NB4 (cell line): ENCODE measurements at regions not wholly inside any gene's neighbourhood (a gene's known extent, or its start where the extent isn't known, plus 50 kb on each side); places are given as distances from the start of the nearest gene placed in this dataset.

ENCODE experiments used
- DNase-seq: peaks from one replicate; pipeline ENCODE4 v3.0.0; 2010; ENCODE audit warnings: low read depth
- H3K4me3 ChIP-seq: one replicate; pipeline ENCODE4 v1.5.1; 2011; ENCODE audit warnings: mild to moderate bottlenecking, low read depth, low read length, moderate library complexity
- MYC ChIP-seq: IDR thresholded peaks from 2 replicates; pipeline ENCODE4 v1.6.1; 2011; ENCODE audit warnings: low read depth, low read length
- POLR2A ChIP-seq: IDR thresholded peaks from 2 replicates; pipeline ENCODE4 v1.6.1; 2011; ENCODE audit warnings: mild to moderate bottlenecking; ENCODE audit not compliant: insufficient read length; ENCODE audit errors: extremely low read depth
- TF ChIP-seq, protein P1 (sequence below): IDR thresholded peaks from one replicate; pipeline ENCODE4 v1.5.1; 2012; ENCODE audit warnings: low read depth, low read length
- TF ChIP-seq, protein P2 (sequence below): IDR thresholded peaks from 2 replicates; pipeline ENCODE4 v1.6.1; 2011; ENCODE audit warnings: low read depth, low read length

DNA sequence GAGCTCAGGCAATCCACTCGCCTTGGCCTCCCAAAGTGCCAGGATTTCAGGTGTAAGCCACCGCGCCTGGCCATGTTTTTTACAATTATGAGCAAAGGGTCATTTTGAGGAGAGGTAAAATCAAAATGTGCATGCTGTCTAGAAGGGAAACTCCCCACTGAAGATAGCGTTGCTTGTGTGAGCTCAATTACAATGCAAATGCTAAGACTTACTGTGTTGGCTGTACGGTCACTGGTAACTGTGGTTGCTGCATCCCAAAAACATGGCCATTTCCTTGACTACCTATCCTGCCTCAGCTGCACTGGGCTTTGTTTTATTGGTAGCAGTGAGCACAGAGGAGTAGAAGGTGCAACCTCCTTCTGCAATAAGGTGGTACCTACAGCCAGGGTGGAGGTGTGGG, 77.4 kb upstream of the SPATA31E1 start:
- H3K4me3 ChIP-seq = no peak overlapping the region
- TF ChIP-seq, protein P1, sequence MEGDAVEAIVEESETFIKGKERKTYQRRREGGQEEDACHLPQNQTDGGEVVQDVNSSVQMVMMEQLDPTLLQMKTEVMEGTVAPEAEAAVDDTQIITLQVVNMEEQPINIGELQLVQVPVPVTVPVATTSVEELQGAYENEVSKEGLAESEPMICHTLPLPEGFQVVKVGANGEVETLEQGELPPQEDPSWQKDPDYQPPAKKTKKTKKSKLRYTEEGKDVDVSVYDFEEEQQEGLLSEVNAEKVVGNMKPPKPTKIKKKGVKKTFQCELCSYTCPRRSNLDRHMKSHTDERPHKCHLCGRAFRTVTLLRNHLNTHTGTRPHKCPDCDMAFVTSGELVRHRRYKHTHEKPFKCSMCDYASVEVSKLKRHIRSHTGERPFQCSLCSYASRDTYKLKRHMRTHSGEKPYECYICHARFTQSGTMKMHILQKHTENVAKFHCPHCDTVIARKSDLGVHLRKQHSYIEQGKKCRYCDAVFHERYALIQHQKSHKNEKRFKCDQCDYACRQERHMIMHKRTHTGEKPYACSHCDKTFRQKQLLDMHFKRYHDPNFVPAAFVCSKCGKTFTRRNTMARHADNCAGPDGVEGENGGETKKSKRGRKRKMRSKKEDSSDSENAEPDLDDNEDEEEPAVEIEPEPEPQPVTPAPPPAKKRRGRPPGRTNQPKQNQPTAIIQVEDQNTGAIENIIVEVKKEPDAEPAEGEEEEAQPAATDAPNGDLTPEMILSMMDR = no peak
- no peak for TF ChIP-seq POLR2A
- no peak for TF ChIP-seq MYC
- TF ChIP-seq, protein P2, sequence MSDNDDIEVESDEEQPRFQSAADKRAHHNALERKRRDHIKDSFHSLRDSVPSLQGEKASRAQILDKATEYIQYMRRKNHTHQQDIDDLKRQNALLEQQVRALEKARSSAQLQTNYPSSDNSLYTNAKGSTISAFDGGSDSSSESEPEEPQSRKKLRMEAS = no peak
- DNase-seq = no peak

DNA sequence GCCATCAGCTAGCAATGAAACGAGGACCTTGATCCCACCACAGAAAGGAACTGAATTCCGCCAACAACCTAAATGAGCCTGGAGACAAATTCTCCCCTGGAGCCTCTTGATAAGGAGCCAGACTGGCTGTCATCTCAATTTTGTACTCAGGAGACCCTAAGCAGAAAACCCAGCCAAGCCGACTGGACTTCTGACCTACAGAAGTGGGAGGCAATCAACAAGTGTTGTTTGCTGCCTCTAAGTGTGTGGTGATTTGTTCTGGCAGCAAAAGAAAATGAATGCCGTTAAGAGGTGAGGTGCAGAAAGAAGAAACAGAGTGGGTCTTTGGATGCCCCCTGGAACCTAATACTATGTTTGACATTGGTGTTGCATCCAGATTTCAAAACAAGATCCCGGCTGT, 72.7 kb upstream of the SPATA31E1 start:
- TF ChIP-seq, protein P1 = no peak
- TF ChIP-seq POLR2A (no peak), MYC (no peak)
- DNase-seq = no peak

DNA sequence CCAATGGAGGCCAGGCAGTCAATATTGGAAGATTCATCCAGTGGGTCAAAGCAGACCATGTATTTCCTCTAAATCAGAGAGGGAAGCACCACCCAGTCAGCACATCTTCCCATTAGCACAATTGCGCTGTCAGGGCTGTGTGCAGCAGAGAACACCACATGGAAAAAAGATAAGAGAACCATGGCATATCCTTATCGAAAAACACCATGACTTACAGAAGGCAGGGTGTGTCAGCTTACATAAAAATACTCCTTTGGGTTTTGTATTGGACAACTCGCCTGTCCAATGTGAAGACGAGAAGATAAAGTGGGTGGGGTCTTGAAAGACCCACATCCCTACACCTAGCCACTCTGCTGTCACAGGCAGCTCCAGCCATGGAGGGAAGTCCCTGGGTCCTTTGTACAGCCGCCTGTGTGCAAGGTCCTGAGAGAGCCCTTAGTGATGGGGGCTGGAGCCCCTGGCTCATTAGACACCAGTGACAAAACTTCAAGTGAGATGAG, 71.9 kb upstream of the SPATA31E1 start:
- no peak for DNase-seq
- H3K4me3 ChIP-seq = no peak overlapping the region
- TF ChIP-seq MYC (no peak), POLR2A (no peak)
- TF ChIP-seq, protein P2 = no peak
- TF ChIP-seq, protein P1 = no peak

More for the DNA sequence above, 72.7 kb upstream of the SPATA31E1 start:
- H3K4me3 ChIP-seq = no peak overlapping the region

- no peak for TF ChIP-seq POLR2A
- TF ChIP-seq, protein P2 = no peak
- TF ChIP-seq, protein P1 = peak; percentile 97
- DNase-seq = peak; percentile 35
- no peak overlapping the region for H3K4me3 ChIP-seq
These were observed 70.1 kb upstream of the SPATA31E1 start for GRCh38 chr9:87812375-87813118.

- H3K4me3 ChIP-seq = no peak overlapping the region
- no peak for TF ChIP-seq POLR2A
- TF ChIP-seq, protein P2 = no peak
- TF ChIP-seq, protein P1 = no peak
- TF ChIP-seq MYC = no peak
- no peak for DNase-seq
These were observed 69.6 kb upstream of the SPATA31E1 start for GRCh38 chr9:87813119-87813463.

GRCh38 chr9:87816036-87816435, 66.6 kb upstream of the SPATA31E1 start:
- H3K4me3 ChIP-seq = no peak overlapping the region
- no peak for TF ChIP-seq POLR2A
- TF ChIP-seq, protein P2 = no peak
- TF ChIP-seq, protein P1 = no peak
- TF ChIP-seq MYC = no peak
- DNase-seq = no peak
